GM12874 (cell line): ENCODE measurements at regions not wholly inside any gene's neighbourhood (a gene's known extent, or its start where the extent isn't known, plus 50 kb on each side); places are given as distances from the start of the nearest gene placed in this dataset.

Experiments
- TF ChIP-seq, protein P1 (sequence below): IDR thresholded peaks from 2 replicates; pipeline ENCODE4 v1.5.1; 2011; ENCODE audit warnings: low read depth, mild to moderate bottlenecking, control low read depth, low read length, moderate library complexity; ENCODE audit not compliant: insufficient read depth

DNA sequence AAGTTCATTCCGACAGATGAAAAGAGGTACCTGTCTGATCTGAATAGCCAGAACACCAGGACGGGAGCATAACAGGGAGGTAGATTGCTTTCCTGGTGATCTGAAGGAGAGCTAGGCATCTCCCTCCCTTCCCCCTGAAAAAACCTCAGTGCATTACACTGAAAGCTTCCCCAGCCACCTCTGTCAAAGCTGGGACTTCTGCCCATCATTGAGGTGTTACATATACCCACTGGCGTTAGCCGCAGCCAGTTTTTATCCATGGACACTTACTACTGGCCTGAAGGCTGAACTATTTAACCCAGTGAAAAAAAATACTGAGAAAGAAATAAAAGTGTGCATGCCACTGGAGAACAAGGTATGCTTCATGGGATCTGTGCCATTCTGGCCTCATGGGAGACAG is 568.3 kb upstream of the ADAMTS5 start:
- TF ChIP-seq, protein P1, sequence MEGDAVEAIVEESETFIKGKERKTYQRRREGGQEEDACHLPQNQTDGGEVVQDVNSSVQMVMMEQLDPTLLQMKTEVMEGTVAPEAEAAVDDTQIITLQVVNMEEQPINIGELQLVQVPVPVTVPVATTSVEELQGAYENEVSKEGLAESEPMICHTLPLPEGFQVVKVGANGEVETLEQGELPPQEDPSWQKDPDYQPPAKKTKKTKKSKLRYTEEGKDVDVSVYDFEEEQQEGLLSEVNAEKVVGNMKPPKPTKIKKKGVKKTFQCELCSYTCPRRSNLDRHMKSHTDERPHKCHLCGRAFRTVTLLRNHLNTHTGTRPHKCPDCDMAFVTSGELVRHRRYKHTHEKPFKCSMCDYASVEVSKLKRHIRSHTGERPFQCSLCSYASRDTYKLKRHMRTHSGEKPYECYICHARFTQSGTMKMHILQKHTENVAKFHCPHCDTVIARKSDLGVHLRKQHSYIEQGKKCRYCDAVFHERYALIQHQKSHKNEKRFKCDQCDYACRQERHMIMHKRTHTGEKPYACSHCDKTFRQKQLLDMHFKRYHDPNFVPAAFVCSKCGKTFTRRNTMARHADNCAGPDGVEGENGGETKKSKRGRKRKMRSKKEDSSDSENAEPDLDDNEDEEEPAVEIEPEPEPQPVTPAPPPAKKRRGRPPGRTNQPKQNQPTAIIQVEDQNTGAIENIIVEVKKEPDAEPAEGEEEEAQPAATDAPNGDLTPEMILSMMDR = no peak

DNA sequence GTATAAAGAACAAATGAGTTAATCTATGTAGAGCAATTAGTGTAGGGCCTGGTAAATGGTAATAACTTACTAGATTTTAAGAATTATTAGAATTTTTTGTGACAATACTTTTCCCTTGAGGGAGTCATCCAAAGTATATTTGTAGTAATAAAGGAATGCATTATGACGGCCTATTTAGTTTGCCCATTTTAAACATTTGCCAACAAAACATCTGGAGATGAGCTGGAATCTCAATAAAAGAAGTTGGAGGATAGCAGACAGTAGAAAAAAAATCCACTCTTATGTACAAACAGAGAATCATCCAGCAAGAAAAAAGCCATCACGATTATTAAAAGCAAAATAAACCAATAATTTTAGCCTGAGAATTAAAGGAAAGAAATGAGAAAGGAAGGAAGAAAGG is 567.3 kb upstream of the ADAMTS5 start:
- TF ChIP-seq, protein P1 = no peak

DNA sequence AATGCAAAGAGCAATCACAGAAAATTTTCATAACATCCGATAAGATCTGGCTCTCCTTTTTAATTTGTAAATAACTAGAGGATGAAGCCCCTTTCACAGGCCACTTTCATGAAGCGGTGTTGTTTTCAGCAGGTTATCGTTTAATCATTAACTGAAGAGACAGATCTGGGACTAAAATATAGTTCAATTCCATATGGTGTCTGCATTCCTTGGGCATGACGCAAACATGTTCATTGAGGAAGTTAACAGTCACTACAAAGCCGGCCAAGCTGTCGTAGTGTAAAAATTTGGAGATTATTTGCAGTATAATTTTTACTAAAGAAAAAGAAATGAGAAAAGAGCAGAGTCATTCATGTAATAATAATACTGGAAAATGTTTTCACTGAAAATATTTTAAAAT is 565.2 kb upstream of the ADAMTS5 start:
- TF ChIP-seq, protein P1 = no peak

DNA sequence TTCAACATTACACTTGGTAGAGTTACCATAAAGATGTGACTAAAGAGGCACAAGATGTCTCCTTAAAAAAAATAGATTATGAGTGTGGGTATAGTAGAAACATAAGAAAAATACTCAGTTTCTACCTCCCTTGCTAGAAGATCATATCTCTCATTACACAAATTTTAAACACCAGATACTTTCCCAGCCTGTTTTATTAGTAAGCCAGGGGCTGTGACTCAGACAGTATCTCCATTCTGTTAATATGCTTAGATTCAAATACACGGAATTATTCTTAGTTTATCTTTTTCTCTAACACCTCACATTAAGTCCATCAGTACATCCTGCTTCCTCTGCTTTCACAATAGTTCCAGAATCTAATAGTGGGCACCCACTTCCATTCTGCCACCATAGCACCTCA is 561.8 kb upstream of the ADAMTS5 start:
- TF ChIP-seq, protein P1 = no peak

DNA sequence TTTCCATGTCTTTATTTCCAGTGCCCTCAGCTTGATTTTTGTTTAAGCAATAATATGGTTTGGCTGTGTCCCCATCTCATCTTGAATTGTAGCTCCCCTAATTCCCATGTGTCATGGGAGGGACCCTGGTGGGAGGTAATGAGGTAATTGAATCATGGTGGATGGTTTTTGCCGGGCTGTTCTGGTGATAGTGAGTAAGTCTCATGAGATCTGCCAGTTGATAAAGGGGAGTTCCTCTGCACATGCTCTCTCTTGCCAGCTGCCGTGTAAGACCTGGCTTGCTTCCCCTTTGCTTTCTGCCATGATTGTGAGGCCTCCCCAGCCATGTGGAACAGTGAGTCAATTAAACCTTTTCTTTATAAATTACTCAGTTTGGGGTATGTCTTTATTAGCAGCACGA is 559.6 kb upstream of the ADAMTS5 start:
- TF ChIP-seq, protein P1 = no peak

DNA sequence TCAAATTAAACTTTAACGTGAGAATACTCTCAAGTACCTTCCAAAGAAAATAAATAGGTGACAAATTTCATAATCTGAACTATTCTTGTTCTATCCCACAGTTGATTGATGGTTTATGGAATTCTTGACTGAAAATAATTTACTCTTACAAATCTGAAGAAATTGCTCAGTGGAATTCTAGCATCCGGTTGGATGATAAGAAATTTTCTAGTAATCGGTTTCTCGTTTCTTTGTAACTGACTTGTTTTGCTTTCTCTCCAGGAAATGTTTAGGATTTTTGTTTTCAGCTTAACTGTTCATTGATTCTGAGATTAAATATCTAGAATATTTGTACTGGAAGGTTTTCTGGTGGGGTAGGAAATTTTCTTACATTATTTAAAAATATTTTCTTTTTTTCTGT is 558.9 kb upstream of the ADAMTS5 start:
- TF ChIP-seq, protein P1 = no peak

DNA sequence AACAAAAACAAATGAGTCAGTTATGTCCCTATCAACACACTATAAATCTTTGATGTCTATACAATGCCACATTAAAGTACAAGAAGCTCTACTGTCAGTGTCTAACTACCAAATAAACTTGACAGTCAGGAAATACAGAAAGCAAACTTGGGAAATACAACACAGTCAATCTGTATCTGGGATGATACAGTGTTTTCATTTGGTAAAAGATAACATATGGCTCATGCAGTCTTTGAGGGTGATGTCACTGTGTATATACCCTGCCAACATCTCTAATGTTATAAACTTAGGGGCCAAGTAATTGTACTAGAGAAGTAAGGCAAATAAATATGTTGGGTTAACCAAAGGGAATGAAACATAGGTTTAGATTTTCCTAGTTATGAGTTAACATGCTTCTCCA is 552.5 kb upstream of the ADAMTS5 start:
- TF ChIP-seq, protein P1 = no peak

DNA sequence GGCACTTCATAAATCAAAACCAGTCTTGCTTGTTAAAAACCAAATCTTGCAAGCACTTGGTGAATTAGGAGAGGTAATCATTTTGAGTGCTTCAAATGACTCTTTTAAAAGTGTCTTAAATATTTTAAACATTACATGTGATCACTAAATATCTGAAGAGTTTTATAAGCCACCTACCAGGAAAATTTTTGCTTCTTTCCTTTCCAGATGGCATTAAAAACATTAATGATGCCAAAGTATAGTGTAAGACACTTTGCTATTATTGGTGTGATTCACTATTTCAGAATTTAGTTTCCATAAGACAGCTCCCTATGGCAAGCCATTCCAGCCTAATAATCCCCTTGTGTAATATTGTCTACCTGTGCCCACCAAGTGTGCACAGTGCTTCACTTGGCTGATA is 548.8 kb upstream of the ADAMTS5 start:
- TF ChIP-seq, protein P1 = no peak
